H9 (cell line): ENCODE measurements at regions not wholly inside any gene's neighbourhood (a gene's known extent, or its start where the extent isn't known, plus 50 kb on each side); places are given as distances from the start of the nearest gene placed in this dataset.

ENCODE experiments used
- DNase-seq: peaks from one replicate; pipeline ENCODE4 v3.0.0-alpha.2; 2017
- H2AFZ ChIP-seq: one replicate; pipeline ENCODE4 v1.6.1; 2013; ENCODE audit warnings: mild to moderate bottlenecking, low read length, control low read depth, moderate library complexity
- H2AK5ac ChIP-seq: 2 replicates; pipeline ENCODE4 v1.6.1; 2013; ENCODE audit warnings: low read length, control low read depth, mixed read lengths; ENCODE audit not compliant: insufficient read length
- H2BK120ac ChIP-seq: one replicate; pipeline ENCODE4 v1.6.1; 2013; ENCODE audit warnings: low read depth, mild to moderate bottlenecking, low read length, control low read depth, inconsistent platforms; ENCODE audit not compliant: poor library complexity, severe bottlenecking
- H2BK12ac ChIP-seq: 2 replicates; pipeline ENCODE4 v1.6.1; 2013; ENCODE audit warnings: low read length, control low read depth, mixed read lengths, low read depth; ENCODE audit not compliant: insufficient read length
- H2BK15ac ChIP-seq: 2 replicates; pipeline ENCODE4 v1.6.1; 2013; ENCODE audit warnings: low read depth, low read length, control low read depth
- H2BK20ac ChIP-seq: one replicate; pipeline ENCODE4 v1.6.1; 2013; ENCODE audit warnings: low read depth, mild to moderate bottlenecking, low read length, control low read depth, inconsistent platforms; ENCODE audit not compliant: poor library complexity, severe bottlenecking
- H2BK5ac ChIP-seq: 2 replicates; pipeline ENCODE4 v1.6.1; 2013; ENCODE audit warnings: low read length, control low read depth, mixed read lengths; ENCODE audit not compliant: insufficient read length
- H3K14ac ChIP-seq: 2 replicates; pipeline ENCODE4 v1.6.1; 2013; ENCODE audit warnings: low read length, control low read depth; ENCODE audit not compliant: insufficient read depth
- H3K18ac ChIP-seq: 2 replicates; pipeline ENCODE4 v1.6.1; 2013; ENCODE audit warnings: low read depth, mild to moderate bottlenecking, mixed read lengths, low read length, control low read depth; ENCODE audit not compliant: insufficient read length
- H3K23ac ChIP-seq: 2 replicates; pipeline ENCODE4 v1.6.1; 2013; ENCODE audit warnings: low read length, control low read depth, mixed read lengths, low read depth; ENCODE audit not compliant: insufficient read length
- H3K23me2 ChIP-seq: 2 replicates; pipeline ENCODE4 v1.6.1; 2013; ENCODE audit warnings: low read depth, mild to moderate bottlenecking, mixed read lengths, low read length, control low read depth; ENCODE audit not compliant: insufficient read length, poor library complexity, severe bottlenecking
- H3K27ac ChIP-seq: 2 replicates; pipeline ENCODE4 v1.5.1; 2013; ENCODE audit warnings: low read length, control low read depth, mixed read lengths, low read depth; ENCODE audit not compliant: insufficient read length
- H3K27me3 ChIP-seq: 2 replicates; pipeline ENCODE4 v1.6.1; 2013; ENCODE audit warnings: low read length, control low read depth, inconsistent platforms; ENCODE audit not compliant: insufficient read depth
- H3K4ac ChIP-seq: 2 replicates; pipeline ENCODE4 v1.6.1; 2013; ENCODE audit warnings: low read depth, mild to moderate bottlenecking, control low read depth, inconsistent platforms, low read length, moderate library complexity
- H3K4me1 ChIP-seq: 2 replicates; pipeline ENCODE4 v1.6.1; 2013; ENCODE audit warnings: low read length, control low read depth, inconsistent platforms; ENCODE audit not compliant: insufficient read depth
- H3K4me2 ChIP-seq: 2 replicates; pipeline ENCODE4 v1.6.1; 2013; ENCODE audit warnings: low read length, control low read depth, mixed read lengths; ENCODE audit not compliant: insufficient read length, insufficient read depth
- H3K56ac ChIP-seq: 2 replicates; pipeline ENCODE4 v1.6.1; 2013; ENCODE audit warnings: low read depth, mild to moderate bottlenecking, mixed read lengths, low read length, control low read depth; ENCODE audit not compliant: insufficient read length
- H3K79me1 ChIP-seq: 2 replicates; pipeline ENCODE4 v1.6.1; 2013; ENCODE audit warnings: low read depth, mild to moderate bottlenecking, moderate library complexity, low read length, control low read depth, inconsistent platforms; ENCODE audit not compliant: insufficient read depth, poor library complexity, severe bottlenecking
- H3K79me2 ChIP-seq: 2 replicates; pipeline ENCODE4 v1.6.1; 2013; ENCODE audit warnings: low read length, control low read depth, inconsistent platforms; ENCODE audit not compliant: insufficient read depth
- H3K9ac ChIP-seq: 2 replicates; pipeline ENCODE4 v1.6.1; 2013; ENCODE audit warnings: low read length, control low read depth, mixed read lengths; ENCODE audit not compliant: insufficient read length; ENCODE audit errors: extremely low read depth
- H3K9me3 ChIP-seq: one replicate; pipeline ENCODE4 v1.6.1; 2013; ENCODE audit warnings: low read depth, low read length, inconsistent platforms; ENCODE audit not compliant: control insufficient read depth
- H3T11ph ChIP-seq: one replicate; pipeline ENCODE4 v1.6.1; 2013; ENCODE audit warnings: mild to moderate bottlenecking, low read length, control low read depth, inconsistent platforms
- H4K20me1 ChIP-seq: one replicate; pipeline ENCODE4 v1.6.1; 2013; ENCODE audit not compliant: control insufficient read depth, insufficient read length, insufficient read depth
- H4K5ac ChIP-seq: 2 replicates; pipeline ENCODE4 v1.6.1; 2013; ENCODE audit warnings: low read depth, mild to moderate bottlenecking, mixed read lengths, low read length, control low read depth; ENCODE audit not compliant: insufficient read length
- H4K8ac ChIP-seq: replicated peaks from 2 replicates; pipeline ENCODE4 v1.6.1; 2013; ENCODE audit warnings: low read length, control low read depth, mixed read lengths, low read depth; ENCODE audit not compliant: insufficient read length
- H4K91ac ChIP-seq: 2 replicates; pipeline ENCODE4 v1.6.1; 2013; ENCODE audit warnings: low read depth, mild to moderate bottlenecking, moderate library complexity, mixed read lengths, low read length, control low read depth; ENCODE audit not compliant: insufficient read length
- H3K27ac Mint-ChIP-seq, 3 experiments: 2 replicates in 2 of 3; 3 replicates in 1 of 3; pipeline ENCODE4 v1.8.0; 2020 to 2021; ENCODE audit warnings: mixed read lengths in 3 of 3, mild to moderate bottlenecking in 1 of 3, moderate library complexity in 1 of 3
- H3K27me3 Mint-ChIP-seq: 2 replicates; pipeline ENCODE4 v1.8.0; 2021; ENCODE audit warnings: low read depth, mild to moderate bottlenecking, moderate library complexity, mixed read lengths
- H3K36me3 Mint-ChIP-seq, 3 experiments: 2 replicates in 2 of 3; 3 replicates in 1 of 3; pipeline ENCODE4 v1.8.0; 2020 to 2021; ENCODE audit warnings: low read depth in 3 of 3, mixed read lengths in 3 of 3; ENCODE audit not compliant: insufficient read depth in 1 of 3
- H3K4me1 Mint-ChIP-seq, 2 experiments: 2 replicates each; pipeline ENCODE4 v1.8.0; 2020; ENCODE audit warnings: mixed read lengths in 2 of 2
- H3K4me3 Mint-ChIP-seq, 2 experiments: 2 replicates in 1 of 2; 3 replicates in 1 of 2; pipeline ENCODE4 v1.8.0; 2020 to 2021; ENCODE audit warnings: mild to moderate bottlenecking in 2 of 2, mixed read lengths in 2 of 2, moderate library complexity in 1 of 2
- H3K9me3 Mint-ChIP-seq, 2 experiments: 2 replicates in 1 of 2; 3 replicates in 1 of 2; pipeline ENCODE4 v1.8.0; 2020; ENCODE audit warnings: mild to moderate bottlenecking in 2 of 2, mixed read lengths in 2 of 2, moderate library complexity in 1 of 2
- CTCF ChIP-seq: fragments of 200-600 bp; sonication (generic); conservative IDR thresholded peaks from 3 replicates; pipeline ENCODE4 v1.8.0; 2021; ENCODE audit warnings: antibody characterized with exemption, mild to moderate bottlenecking
- WGBS: extraction: QIAGEN DNeasy Blood & Tissue Kit; methylation state at CpG from one replicate; pipeline ENCODE4 v1.1.7; 2013; ENCODE audit warnings: missing lambda C conversion rate, low lambda C conversion rate, mixed read lengths; ENCODE audit not compliant: insufficient read length; ENCODE audit errors: extremely low coverage; 5-methylcytosine and 5-hydroxymethylcytosine counted together

DNA sequence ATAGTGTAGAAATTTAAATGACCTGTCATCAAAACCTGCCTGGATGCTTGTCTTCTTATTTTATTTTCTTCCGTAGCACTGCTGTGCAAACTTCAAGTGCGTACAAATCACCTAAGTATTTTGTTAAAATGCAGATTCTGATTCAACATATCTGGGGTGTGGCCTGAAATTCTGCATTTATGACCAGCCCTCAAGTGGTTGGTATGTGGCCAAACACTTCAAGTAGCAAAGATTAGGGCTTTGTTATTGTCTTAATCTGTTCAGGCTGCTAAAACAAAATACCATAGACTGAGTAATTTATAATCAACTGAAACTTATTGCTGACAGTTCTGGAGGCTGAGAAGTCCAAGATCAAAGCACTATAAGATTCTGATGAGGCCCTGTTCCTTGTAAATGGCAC lies 97.6 kb upstream of the LRRC3B start:
- H3K4me3 Mint-ChIP-seq, result no peak overlapping the region
- no peak overlapping the region for H2BK15ac ChIP-seq

More for the DNA sequence above, 97.6 kb upstream of the LRRC3B start:
- peaks cover 0 to 8% (median 3%) of the 10 kb centered on the region in 3 experiments; a peak in 4 of 7 replicates for H3K36me3 Mint-ChIP-seq
- Histone ChIP-seq H4K91ac (no peak overlapping the region), H3K9me3 (no peaks in the 10 kb centered on the region), H3K79me2 (no peaks in the 10 kb centered on the region), H4K8ac (no peak overlapping the region), H3K4me1 (no peaks in the 10 kb centered on the region), H3T11ph (no peak overlapping the region), H3K23ac (no peak overlapping the region), H4K20me1 (no peaks in the 10 kb centered on the region), H4K5ac (no peak overlapping the region), H2AFZ (no peak overlapping the region), H2BK120ac (no peak overlapping the region), H3K4me2 (no peak overlapping the region), H3K79me1 (no peaks in the 10 kb centered on the region), H3K14ac (no peak overlapping the region), H3K23me2 (no peaks in the 10 kb centered on the region), H3K9ac (no peak overlapping the region), H2BK12ac (no peak overlapping the region), H3K56ac (no peak overlapping the region), H2BK20ac (no peak overlapping the region), H2AK5ac (no peak overlapping the region), H3K27me3 (no peaks in the 10 kb centered on the region), H3K18ac (no peak overlapping the region), H2BK5ac (no peak overlapping the region), H3K4ac (no peak overlapping the region), H3K27ac (no peak overlapping the region)
- H3K9me3 Mint-ChIP-seq, result peaks cover 23 to 32% of the 10 kb centered on the region in 2 experiments
- no peak overlapping the region for H3K27ac Mint-ChIP-seq
- TF ChIP-seq CTCF, result no peak
- no peaks in the 10 kb centered on the region for H3K4me1 Mint-ChIP-seq
- WGBS, result no CpG with 5 or more reads among the region's 2 CpGs
- no peak for DNase-seq
- H3K27me3 Mint-ChIP-seq, result no peaks in the 10 kb centered on the region
